GM19025 (cell line): ENCODE measurements at regions not wholly inside any gene's neighbourhood (a gene's known extent, or its start where the extent isn't known, plus 50 kb on each side); places are given as distances from the start of the nearest gene placed in this dataset.
"Not testable (repeated sequence)": the region's sequence is repeated elsewhere in the genome, so short reads cannot be mapped to it uniquely, and the experiment has no call there.

Experiments used
- ATAC-seq: cut with Tn5 transposase; IDR thresholded peaks from one replicate; pipeline ENCODE4 v1.9.1; 2021; ENCODE audit warnings: mild to moderate bottlenecking, low read depth, moderate library complexity; ENCODE audit not compliant: unreplicated experiment

DNA sequence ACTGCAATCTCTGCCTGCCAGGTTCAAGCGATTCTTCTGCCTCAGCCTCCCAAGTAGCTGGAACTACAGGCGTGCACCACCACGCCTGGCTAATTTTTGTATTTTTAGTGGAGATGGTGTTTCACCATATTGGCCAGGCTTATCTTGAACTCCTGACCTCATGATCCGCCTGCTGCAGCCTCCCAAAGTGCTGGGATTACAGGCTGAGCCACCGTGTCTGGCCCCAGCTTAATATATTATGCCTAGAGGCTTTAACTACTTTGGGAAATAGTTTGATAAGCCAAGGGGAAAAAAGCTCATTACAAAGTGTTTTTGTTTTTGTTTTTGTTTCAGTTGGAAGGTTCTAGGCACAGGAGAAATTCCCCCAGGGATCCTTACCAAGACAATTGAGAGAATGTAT is 184.2 kb upstream of the FAM241A start:
- ATAC-seq = not testable (repeated sequence)

DNA sequence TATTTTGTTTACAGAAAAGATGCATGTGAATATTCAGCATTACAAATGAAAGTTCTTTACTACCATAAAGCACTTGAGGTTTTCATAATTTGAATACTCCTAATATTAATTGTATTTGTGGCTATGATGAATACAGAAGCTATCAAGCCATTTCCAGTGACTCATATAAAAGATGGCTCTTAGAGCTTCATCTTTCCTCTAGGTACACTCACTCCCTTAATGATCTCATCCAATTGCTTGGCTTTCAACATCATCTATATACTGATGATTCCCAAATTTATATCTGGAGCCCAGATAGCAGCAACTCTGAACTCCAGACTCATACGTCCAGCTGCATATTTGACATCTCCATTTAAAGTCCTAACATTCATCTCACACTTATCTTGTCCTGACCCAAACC is 183.4 kb upstream of the FAM241A start:
- ATAC-seq = no peak

- no peak for ATAC-seq
These were observed 182.0 kb upstream of the FAM241A start for GRCh38 chr4:111963158-111963700.

DNA sequence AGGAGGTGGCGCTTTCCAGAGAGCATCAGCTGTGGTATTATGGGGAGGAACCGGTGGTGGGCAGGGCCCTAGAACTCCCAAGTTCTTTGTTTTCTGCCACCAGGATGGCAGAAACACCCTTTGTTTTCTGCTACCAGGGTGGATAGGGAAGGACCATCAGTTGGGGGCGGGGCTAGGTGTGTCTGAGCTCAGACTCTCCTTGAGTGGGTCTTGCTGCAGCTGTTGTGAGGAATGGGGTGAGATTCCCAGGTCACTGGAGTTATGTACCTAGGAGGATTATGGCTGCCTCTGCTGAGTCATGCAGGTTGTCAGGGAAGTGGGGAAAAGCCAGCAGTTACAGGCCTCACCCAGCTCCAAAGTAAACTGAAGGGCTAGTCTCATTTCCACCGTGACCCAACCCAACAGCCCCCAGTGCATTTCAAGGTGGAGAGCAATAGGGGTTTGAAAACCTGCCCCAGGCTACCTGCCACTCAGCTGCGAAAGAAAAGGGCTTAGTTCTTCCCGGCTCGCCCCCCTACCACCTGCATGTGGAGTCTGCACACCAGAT is 167.8 kb upstream of the FAM241A start:
- no peak for ATAC-seq

GRCh38 chr4:111979921-111980320 is 165.3 kb upstream of the FAM241A start:
- no peak for ATAC-seq

GRCh38 chr4:111982089-111982488 is 163.2 kb upstream of the FAM241A start:
- ATAC-seq = no peak

DNA sequence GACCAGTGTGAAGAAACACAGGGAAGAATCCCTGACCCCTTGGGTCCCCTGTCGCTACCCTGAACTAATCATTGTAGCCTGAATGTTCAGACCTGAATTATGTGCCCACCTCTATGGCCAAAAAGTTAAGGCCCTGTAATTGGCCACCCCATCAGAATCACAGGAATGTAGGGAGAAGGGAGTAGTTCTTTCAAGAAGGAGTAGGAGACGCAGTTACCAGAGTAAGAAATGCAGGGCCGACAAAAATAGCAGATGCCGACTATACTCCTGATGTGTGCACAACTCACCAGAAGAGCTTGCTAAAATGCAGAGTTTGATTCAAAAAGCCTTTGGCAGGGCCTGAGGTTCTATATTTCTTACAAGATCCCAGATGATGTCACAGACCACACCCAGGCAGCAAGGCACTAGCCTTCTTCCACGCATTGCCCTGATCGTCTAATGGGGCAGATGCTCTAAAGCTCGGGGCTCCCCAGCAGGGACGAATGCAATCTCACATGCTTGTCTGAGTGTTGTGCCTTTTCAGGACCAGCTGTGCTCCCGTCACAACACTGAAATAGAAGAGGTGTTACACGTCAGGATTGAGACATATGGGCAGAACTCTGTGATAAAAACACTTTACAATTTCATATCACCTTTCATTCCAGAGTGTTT is 161.0 kb upstream of the FAM241A start:
- ATAC-seq = no peak

GRCh38 chr4:111985426-111985825 is 159.8 kb upstream of the FAM241A start:
- ATAC-seq = no peak

DNA sequence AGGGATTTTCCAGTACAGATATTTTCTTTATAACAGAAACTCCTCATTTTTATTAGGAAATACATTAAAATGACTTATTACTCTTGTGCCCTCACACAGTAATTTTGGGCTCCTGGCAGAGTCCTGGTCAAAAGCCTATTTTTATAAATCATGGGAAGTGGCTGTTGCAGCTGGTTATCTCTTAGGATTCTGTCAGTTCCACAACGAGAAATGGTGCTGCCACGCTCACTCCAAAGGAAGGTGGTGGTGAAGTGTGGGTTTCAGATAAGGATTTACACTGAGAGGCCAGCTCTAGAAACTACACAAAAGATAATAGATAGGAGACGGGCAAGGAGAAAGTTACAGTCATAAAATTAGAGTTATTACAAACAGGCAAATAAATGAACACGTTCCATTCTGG is 159.2 kb upstream of the FAM241A start:
- ATAC-seq = no peak

DNA sequence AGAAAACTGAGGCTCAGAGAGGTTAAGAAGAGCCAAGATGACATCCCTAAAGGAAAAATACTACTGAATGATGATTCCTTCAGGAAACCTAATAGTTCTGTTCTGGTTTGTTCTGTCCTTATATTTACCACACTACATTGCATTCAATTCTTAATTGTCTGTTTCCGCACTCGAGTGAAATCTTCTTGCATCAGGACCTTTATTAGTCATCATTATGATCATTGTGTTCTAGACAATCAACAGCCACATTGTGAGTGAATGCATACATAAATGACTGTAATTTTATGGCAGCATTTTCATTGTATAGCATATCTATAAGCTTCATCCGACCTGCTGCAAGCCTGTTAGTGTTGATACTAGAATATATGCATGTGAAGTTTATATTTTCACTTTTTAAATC is 156.7 kb upstream of the FAM241A start:
- no peak for ATAC-seq

GRCh38 chr4:111989817-111990216 is 155.4 kb upstream of the FAM241A start:
- no peak for ATAC-seq

DNA sequence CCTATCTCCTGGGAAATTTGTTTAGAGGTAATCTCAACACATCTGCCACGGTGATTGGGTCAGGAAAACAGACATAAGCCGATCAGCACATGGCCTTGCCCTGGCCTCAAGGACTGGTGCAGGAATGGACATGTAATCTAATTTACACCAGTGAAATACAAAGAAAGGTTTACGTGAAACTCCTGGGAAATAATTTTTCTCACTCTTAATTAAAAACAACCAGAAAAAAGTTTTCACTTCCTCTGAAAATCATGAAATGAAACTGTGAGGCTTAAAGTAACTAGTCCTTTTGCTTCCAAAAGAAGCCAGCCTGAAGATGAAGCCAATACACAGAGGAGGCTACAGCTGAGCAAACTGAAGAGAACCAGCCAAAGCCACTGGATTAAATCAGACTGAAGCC is 154.1 kb upstream of the FAM241A start:
- ATAC-seq = peak; percentile 92

DNA sequence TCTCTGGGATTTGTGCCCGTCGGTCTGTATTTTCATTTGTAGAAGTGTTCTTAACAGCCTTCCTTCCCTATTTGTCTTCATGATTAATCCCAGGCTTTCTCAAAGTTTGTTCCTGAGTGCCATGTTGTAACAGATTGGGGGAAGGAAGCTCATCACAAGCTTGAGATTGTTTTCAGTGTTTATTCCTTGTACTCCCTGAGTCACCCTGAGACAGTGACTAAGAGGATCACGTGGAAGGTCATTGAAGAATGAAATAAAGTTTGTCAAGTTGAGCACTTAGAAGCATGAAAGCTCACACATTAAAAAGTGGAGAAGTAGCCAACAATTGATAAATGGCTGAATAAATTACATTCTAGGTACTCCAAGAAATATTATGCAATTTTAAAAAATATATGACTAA is 153.5 kb upstream of the FAM241A start:
- no peak for ATAC-seq

GRCh38 chr4:111992351-111993168 is 152.7 kb upstream of the FAM241A start:
- no peak for ATAC-seq

DNA sequence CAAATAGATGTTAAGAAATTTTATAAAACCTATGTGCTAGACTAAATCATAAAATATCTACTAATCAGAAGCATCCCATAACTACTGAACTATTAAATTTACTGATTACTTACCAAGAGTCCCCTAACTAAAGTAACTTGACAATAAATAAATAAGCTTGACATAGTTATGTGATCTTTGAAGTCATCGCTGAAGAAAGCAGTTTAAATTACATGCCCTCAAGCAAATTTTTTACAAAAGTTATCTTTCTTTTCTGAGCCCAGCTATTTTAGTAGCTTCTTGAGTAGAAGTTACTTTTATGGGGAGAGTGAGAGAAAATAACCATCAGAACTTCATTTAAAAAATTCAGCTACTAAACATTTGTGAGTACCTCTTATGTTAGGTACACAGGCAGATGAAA is 150.9 kb upstream of the FAM241A start:
- ATAC-seq = no peak

- no peak for ATAC-seq
These were observed 147.5 kb upstream of the FAM241A start for GRCh38 chr4:111997785-111998184.

DNA sequence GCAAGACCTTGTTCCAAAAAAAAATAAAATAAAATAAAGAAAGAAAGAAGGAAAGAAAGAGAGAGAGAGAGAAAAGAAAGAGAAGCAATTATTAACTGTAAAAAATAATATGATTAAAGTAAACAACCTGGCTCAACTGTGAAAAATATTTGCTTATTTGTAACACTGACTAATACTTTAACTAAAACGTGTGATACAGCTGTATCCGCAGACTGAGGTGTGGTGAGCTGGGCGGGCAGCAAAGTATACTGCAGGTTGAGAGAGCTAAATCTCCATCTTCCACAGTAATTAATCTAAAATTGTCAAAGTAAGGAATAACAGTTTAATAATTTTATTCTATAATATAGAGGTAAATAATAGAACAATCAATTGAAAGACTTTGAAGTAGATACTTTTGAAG is 145.5 kb upstream of the FAM241A start:
- no peak for ATAC-seq

- no peak for ATAC-seq
These were observed 144.2 kb upstream of the FAM241A start for GRCh38 chr4:112001041-112001440.

- no peak for ATAC-seq
These were observed 143.0 kb upstream of the FAM241A start for GRCh38 chr4:112002248-112002661.

DNA sequence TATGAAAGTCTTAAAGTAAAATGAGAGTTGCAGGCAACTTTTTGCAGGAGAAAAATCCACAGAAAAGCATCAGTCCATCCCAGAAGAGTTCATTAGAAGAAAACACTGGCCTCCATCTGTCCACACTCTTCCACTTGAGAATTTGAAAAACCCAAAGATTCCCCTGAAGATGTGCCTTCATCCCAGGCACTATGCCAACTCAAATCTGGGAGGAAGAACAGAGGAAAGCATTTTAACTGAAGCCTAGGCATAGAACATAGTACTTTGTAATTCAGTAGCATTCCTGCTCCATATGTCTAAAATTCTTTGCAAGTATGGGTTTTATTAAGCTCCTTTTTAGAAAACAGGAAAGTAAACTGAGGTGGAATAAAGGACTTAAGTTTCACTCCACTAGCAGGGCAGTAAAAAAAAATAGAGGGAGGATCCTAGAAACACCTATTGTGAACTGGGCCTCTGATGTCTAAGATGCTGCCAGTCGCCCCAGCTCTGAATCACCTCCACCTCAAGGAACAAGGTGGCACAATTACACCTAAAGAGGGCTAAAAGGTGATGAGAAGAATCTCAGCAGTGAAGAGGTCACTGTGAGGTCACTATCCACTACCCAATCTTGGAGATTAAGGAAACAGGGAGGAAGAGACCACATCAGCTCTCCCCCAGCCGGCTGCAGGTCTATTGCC is 141.9 kb upstream of the FAM241A start:
- ATAC-seq = no peak

GRCh38 chr4:112005027-112005426 is 140.2 kb upstream of the FAM241A start:
- no peak for ATAC-seq
